ENCODE measurements at regions not wholly inside any gene's neighbourhood (a gene's known extent, or its start where the extent isn't known, plus 50 kb on each side); places are given as distances from the start of the nearest gene placed in this dataset.

- no peak for ATAC-seq (ENCODE audit: low read depth)
- DNase-seq (ENCODE audit: low spot score in 2 of 2): no peak
- H3K27ac Mint-ChIP-seq: no peak overlapping the region
Measured at GRCh38 chr1:172885411-172885810, 165.3 kb downstream of the TNFSF18 start.

GRCh38 chr1:172885971-172886370 lies 164.8 kb downstream of the TNFSF18 start:
- Mint-ChIP-seq H3K4me1 (peaks cover 9% of the 10 kb centered on the region), H3K36me3 (no peaks in the 10 kb centered on the region), H3K27ac (no peak overlapping the region), H3K4me3 (no peak overlapping the region), H3K9me3 (peaks cover 3% of the 10 kb centered on the region), H3K27me3 (peaks cover 9% of the 10 kb centered on the region)
- no peak for ATAC-seq (ENCODE audit: low read depth)
- DNase-seq (ENCODE audit: low spot score in 2 of 2): no peak

More at GRCh38 chr1:172885411-172885810, 165.3 kb downstream of the TNFSF18 start:
- Mint-ChIP-seq H3K9me3 (peaks cover 3% of the 10 kb centered on the region), H3K4me3 (no peak overlapping the region), H3K27me3 (peaks cover 9% of the 10 kb centered on the region), H3K4me1 (peaks cover 9% of the 10 kb centered on the region), H3K36me3 (no peaks in the 10 kb centered on the region)

GRCh38 chr1:172887162-172887561 lies 163.6 kb downstream of the TNFSF18 start:
- no peak for DNase-seq (ENCODE audit: low spot score in 2 of 2)
- ATAC-seq (ENCODE audit: low read depth): no peak
- Mint-ChIP-seq H3K27ac (no peak overlapping the region), H3K4me3 (no peak overlapping the region), H3K27me3 (peaks cover 9% of the 10 kb centered on the region), H3K4me1 (peaks cover 9% of the 10 kb centered on the region), H3K9me3 (peaks cover 3% of the 10 kb centered on the region), H3K36me3 (no peaks in the 10 kb centered on the region)

GRCh38 chr1:172893146-172893841 lies 157.4 kb downstream of the TNFSF18 start:
- Mint-ChIP-seq H3K9me3 (peaks cover 5% of the 10 kb centered on the region), H3K27me3 (no peaks in the 10 kb centered on the region), H3K4me3 (no peak overlapping the region), H3K36me3 (no peaks in the 10 kb centered on the region), H3K4me1 (peaks cover 9% of the 10 kb centered on the region), H3K27ac (no peak overlapping the region)
- no peak for DNase-seq (ENCODE audit: low spot score in 2 of 2)
- ATAC-seq (ENCODE audit: low read depth): no peak

- Mint-ChIP-seq H3K4me1 (peaks cover 9% of the 10 kb centered on the region), H3K27me3 (no peaks in the 10 kb centered on the region), H3K27ac (peak overlapping the region; percentile 79), H3K9me3 (peaks cover 2% of the 10 kb centered on the region), H3K36me3 (no peaks in the 10 kb centered on the region), H3K4me3 (peak overlapping the region; percentile 74)
- DNase-seq (ENCODE audit: low spot score in 2 of 2) (no peak), ATAC-seq (ENCODE audit: low read depth) (peak; percentile 21)
Measured at GRCh38 chr1:172894349-172895049, 156.2 kb downstream of the TNFSF18 start.

- H3K27ac Mint-ChIP-seq: peak overlapping the region; percentile 79
- DNase-seq (ENCODE audit: low spot score in 2 of 2) (no peak), ATAC-seq (ENCODE audit: low read depth) (peak; percentile 89)
- H3K27me3 Mint-ChIP-seq: no peaks in the 10 kb centered on the region
- H3K4me3 Mint-ChIP-seq: peak overlapping the region; percentile 74
- peaks cover 2% of the 10 kb centered on the region for H3K9me3 Mint-ChIP-seq
- no peaks in the 10 kb centered on the region for H3K36me3 Mint-ChIP-seq
- H3K4me1 Mint-ChIP-seq: peaks cover 9% of the 10 kb centered on the region
Measured at GRCh38 chr1:172895050-172895460, 155.7 kb downstream of the TNFSF18 start.

GRCh38 chr1:172895761-172896160 lies 155.0 kb downstream of the TNFSF18 start:
- Mint-ChIP-seq H3K4me1 (peaks cover 14% of the 10 kb centered on the region), H3K27ac (no peak overlapping the region), H3K4me3 (no peak overlapping the region), H3K36me3 (no peaks in the 10 kb centered on the region), H3K9me3 (peaks cover 2% of the 10 kb centered on the region), H3K27me3 (no peaks in the 10 kb centered on the region)
- DNase-seq (ENCODE audit: low spot score in 2 of 2): no peak
- ATAC-seq (ENCODE audit: low read depth): no peak

GRCh38 chr1:172897738-172898137 lies 153.0 kb downstream of the TNFSF18 start:
- Mint-ChIP-seq H3K9me3 (no peaks in the 10 kb centered on the region), H3K27me3 (no peaks in the 10 kb centered on the region), H3K36me3 (no peaks in the 10 kb centered on the region), H3K27ac (no peak overlapping the region), H3K4me3 (no peak overlapping the region), H3K4me1 (peaks cover 20% of the 10 kb centered on the region)
- DNase-seq (ENCODE audit: low spot score in 2 of 2): no peak
- ATAC-seq (ENCODE audit: low read depth): no peak

GRCh38 chr1:172898866-172899265 lies 151.9 kb downstream of the TNFSF18 start:
- peak overlapping the region; percentile 0 for H3K27ac Mint-ChIP-seq
- no peak for ATAC-seq (ENCODE audit: low read depth)
- no peaks in the 10 kb centered on the region for H3K27me3 Mint-ChIP-seq
- H3K4me1 Mint-ChIP-seq: peaks cover 20% of the 10 kb centered on the region
- H3K36me3 Mint-ChIP-seq: no peaks in the 10 kb centered on the region
- no peak overlapping the region for H3K4me3 Mint-ChIP-seq
- no peak for DNase-seq (ENCODE audit: low spot score in 2 of 2)
- no peaks in the 10 kb centered on the region for H3K9me3 Mint-ChIP-seq

- no peak for DNase-seq (ENCODE audit: low spot score in 2 of 2)
- Mint-ChIP-seq H3K27ac (peak overlapping the region; percentile 0), H3K27me3 (no peaks in the 10 kb centered on the region), H3K4me3 (peak overlapping the region; percentile 66), H3K4me1 (peaks cover 12% of the 10 kb centered on the region), H3K9me3 (no peaks in the 10 kb centered on the region), H3K36me3 (no peaks in the 10 kb centered on the region)
- ATAC-seq (ENCODE audit: low read depth): peak; percentile 77
Measured at GRCh38 chr1:172900376-172900997, 150.3 kb downstream of the TNFSF18 start.

- no peak for DNase-seq (ENCODE audit: low spot score in 2 of 2)
- Mint-ChIP-seq H3K27me3 (no peaks in the 10 kb centered on the region), H3K4me3 (no peak overlapping the region), H3K9me3 (no peaks in the 10 kb centered on the region), H3K27ac (no peak overlapping the region), H3K4me1 (peaks cover 25% of the 10 kb centered on the region), H3K36me3 (no peaks in the 10 kb centered on the region)
- ATAC-seq (ENCODE audit: low read depth): no peak
Measured at GRCh38 chr1:172902200-172902599, 148.5 kb downstream of the TNFSF18 start.

GRCh38 chr1:172902861-172903381 lies 147.8 kb downstream of the TNFSF18 start:
- H3K27me3 Mint-ChIP-seq: no peaks in the 10 kb centered on the region
- H3K4me3 Mint-ChIP-seq: no peak overlapping the region
- H3K4me1 Mint-ChIP-seq: peaks cover 27% of the 10 kb centered on the region
- ATAC-seq (ENCODE audit: low read depth) (no peak), DNase-seq (ENCODE audit: low spot score in 2 of 2) (no peak)
- H3K27ac Mint-ChIP-seq: no peak overlapping the region
- no peaks in the 10 kb centered on the region for H3K36me3 Mint-ChIP-seq
- H3K9me3 Mint-ChIP-seq: no peaks in the 10 kb centered on the region

GRCh38 chr1:172903581-172904220 lies 147.0 kb downstream of the TNFSF18 start:
- no peak for DNase-seq (ENCODE audit: low spot score in 2 of 2)
- Mint-ChIP-seq H3K4me3 (no peak overlapping the region), H3K4me1 (peaks cover 27% of the 10 kb centered on the region), H3K27ac (no peak overlapping the region), H3K27me3 (no peaks in the 10 kb centered on the region), H3K36me3 (peaks cover 3% of the 10 kb centered on the region), H3K9me3 (peaks cover 2% of the 10 kb centered on the region)
- ATAC-seq (ENCODE audit: low read depth): no peak

- DNase-seq (ENCODE audit: low spot score in 2 of 2) (no peak), ATAC-seq (ENCODE audit: low read depth) (no peak)
- Mint-ChIP-seq H3K4me1 (peaks cover 25% of the 10 kb centered on the region), H3K4me3 (no peak overlapping the region), H3K27ac (no peak overlapping the region), H3K9me3 (peaks cover 2% of the 10 kb centered on the region), H3K27me3 (no peaks in the 10 kb centered on the region), H3K36me3 (peaks cover 3% of the 10 kb centered on the region)
Measured at GRCh38 chr1:172905452-172905851, 145.3 kb downstream of the TNFSF18 start.
